BE2C (cell line): ENCODE measurements at regions not wholly inside any gene's neighbourhood (a gene's known extent, or its start where the extent isn't known, plus 50 kb on each side); places are given as distances from the start of the nearest gene placed in this dataset.
"Not testable (repeated sequence)": the region's sequence is repeated elsewhere in the genome, so short reads cannot be mapped to it uniquely, and the experiment has no call there.

Source experiments
- DNase-seq: peaks from one replicate; pipeline ENCODE4 v3.0.0-alpha.2; 2020
- H3K27me3 ChIP-seq: fragments of 250-450 bp; sonication (Bioruptor Pico); 2 replicates; pipeline ENCODE4 v1.5.1; 2020; ENCODE audit warnings: mild to moderate bottlenecking
- H3K36me3 ChIP-seq: fragments of 250-450 bp; sonication (Bioruptor Pico); 2 replicates; pipeline ENCODE4 v1.5.1; 2020; ENCODE audit warnings: mild to moderate bottlenecking
- H3K4me1 ChIP-seq: fragments of 250-450 bp; sonication (Bioruptor Pico); 2 replicates; pipeline ENCODE4 v1.5.1; 2020
- H3K4me3 ChIP-seq: 2 replicates; pipeline ENCODE4 v1.5.1; 2011; ENCODE audit warnings: low read depth, low read length
- H3K9me3 ChIP-seq: fragments of 250-450 bp; sonication (Bioruptor Pico); 2 replicates; pipeline ENCODE4 v1.5.1; 2020
- TF ChIP-seq, protein P1 (sequence below): IDR thresholded peaks from 2 replicates; pipeline ENCODE4 v1.5.1; 2012; ENCODE audit warnings: mild to moderate bottlenecking, low read depth, low read length

DNA sequence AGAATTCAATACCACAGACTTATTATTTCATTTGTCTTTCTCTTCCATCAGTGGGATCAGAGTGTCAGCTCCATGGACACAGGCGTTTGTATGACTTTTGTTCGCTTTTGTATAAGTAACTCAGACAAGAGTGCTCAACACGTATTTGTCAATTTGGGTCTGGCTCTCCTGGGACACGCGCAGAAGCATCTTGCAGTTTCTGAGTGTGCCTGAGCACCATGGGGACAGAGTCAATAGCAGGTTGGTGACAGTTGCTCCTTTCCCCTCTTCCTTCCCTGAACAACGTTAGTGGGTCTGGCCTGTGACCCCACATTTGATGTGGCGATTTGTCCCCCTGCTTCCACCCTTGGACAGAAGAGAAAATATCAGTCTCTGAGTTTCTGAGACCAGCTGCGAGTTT is 120.4 kb upstream of the SDK1 start:
- TF ChIP-seq, protein P1, sequence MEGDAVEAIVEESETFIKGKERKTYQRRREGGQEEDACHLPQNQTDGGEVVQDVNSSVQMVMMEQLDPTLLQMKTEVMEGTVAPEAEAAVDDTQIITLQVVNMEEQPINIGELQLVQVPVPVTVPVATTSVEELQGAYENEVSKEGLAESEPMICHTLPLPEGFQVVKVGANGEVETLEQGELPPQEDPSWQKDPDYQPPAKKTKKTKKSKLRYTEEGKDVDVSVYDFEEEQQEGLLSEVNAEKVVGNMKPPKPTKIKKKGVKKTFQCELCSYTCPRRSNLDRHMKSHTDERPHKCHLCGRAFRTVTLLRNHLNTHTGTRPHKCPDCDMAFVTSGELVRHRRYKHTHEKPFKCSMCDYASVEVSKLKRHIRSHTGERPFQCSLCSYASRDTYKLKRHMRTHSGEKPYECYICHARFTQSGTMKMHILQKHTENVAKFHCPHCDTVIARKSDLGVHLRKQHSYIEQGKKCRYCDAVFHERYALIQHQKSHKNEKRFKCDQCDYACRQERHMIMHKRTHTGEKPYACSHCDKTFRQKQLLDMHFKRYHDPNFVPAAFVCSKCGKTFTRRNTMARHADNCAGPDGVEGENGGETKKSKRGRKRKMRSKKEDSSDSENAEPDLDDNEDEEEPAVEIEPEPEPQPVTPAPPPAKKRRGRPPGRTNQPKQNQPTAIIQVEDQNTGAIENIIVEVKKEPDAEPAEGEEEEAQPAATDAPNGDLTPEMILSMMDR, result no peak
- Histone ChIP-seq H3K27me3 (no peaks in the 10 kb centered on the region; the same call in none of the 2 replicates), H3K36me3 (no peaks in the 10 kb centered on the region), H3K9me3 (no peaks in the 10 kb centered on the region), H3K4me1 (no peaks in the 10 kb centered on the region), H3K4me3 (no peak overlapping the region)
- DNase-seq, result no peak

DNA sequence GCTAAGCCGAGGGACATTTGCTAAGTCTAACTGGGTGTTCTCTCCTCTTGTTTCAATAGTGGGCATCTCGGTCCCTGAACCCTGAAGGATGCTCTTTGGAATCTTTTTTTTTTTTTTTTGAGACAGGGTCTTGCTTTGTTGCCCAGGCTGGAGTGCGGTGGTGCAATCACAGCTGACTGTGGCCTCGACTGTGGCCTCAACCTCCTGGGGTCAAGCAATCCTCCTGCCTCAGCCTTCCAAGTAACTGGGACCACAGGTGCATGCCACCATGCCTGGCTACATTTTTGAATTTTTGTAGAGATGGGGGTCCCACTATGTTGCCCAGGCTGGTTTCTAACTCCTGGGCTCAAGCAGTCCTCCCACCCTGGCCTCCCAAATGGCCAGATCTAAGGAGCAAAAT is 119.0 kb upstream of the SDK1 start:
- H3K4me1 ChIP-seq, H3K27me3 ChIP-seq, H3K4me3 ChIP-seq, DNase-seq, H3K36me3 ChIP-seq, H3K9me3 ChIP-seq: not testable (repeated sequence)

DNA sequence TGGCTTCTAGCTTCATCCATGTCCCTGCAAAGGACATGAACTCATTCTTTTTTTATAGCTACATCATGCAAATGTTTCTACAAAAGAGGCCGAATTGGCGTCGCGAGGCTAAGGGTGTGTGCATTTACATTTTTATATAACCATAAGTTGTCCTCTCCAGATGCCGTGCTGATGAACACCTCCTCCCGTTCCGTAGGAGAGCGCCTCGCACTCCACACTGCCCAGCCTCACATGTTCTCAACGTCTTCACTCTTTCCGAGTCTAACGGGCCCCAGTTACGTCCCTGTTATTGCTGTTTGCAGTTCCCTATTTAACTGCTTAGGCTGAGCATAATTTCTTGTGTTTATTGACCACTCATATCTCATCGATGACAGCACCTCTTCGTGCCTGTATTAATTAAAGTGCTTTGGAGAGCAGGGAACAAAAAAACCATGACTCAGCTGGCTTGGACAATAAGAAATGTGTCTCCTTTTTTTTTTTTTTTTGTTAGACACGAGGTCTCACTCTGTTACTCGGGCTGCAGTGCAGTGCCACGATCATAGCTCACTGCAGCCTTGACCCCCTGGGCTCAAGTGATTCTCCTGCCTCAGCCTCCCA is 113.5 kb upstream of the SDK1 start:
- Histone ChIP-seq H3K27me3 (no peaks in the 10 kb centered on the region), H3K9me3 (no peaks in the 10 kb centered on the region), H3K4me1 (no peaks in the 10 kb centered on the region), H3K36me3 (no peaks in the 10 kb centered on the region), H3K4me3 (no peak overlapping the region)
- DNase-seq, result no peak
- TF ChIP-seq, protein P1, result no peak

DNA sequence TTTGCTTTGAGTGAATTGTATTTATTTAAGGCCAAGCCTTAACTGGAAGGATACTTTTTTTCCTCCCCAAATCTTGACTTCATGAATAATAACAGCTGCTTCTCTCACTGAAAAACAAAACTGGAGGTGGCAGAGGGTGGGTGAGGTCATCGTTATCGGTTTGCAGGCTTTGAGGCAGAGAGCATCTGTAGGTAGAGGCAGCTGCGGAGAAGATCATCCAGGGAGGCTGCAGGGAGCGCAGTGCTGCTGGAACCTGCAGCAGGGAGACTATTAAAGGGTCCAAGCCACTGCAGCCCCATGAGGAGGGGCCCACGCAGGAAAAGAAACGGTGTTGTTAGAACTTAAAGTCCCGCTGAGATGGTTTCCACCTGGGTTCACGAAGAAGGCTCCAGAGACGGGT is 112.1 kb upstream of the SDK1 start:
- TF ChIP-seq, protein P1, result no peak
- Histone ChIP-seq H3K9me3 (no peaks in the 10 kb centered on the region), H3K36me3 (no peaks in the 10 kb centered on the region), H3K4me3 (no peak overlapping the region), H3K27me3 (no peaks in the 10 kb centered on the region), H3K4me1 (no peaks in the 10 kb centered on the region)
- no peak for DNase-seq

DNA sequence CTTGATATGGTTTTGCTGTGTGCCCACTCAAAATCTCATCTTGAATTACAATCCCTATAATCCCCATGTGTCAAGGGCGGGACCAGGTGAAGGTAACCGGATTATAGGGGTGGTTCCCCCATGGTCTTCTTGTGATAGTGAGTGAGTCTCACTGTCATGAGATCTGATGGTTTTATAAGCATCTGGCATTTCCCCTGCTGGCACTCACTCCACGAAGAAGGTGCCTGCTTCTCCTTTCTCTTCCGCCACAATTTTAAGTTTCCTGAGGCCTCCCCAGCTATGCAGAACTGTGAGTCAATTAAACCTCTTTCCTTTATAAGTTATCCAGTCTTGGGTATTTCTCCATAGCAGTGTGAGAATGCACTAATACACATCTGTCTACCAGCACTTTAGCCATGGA is 109.5 kb upstream of the SDK1 start:
- H3K4me1 ChIP-seq, result no peaks in the 10 kb centered on the region
- H3K36me3 ChIP-seq, result no peaks in the 10 kb centered on the region
- TF ChIP-seq, protein P1, result no peak
- no peak for DNase-seq
- H3K9me3 ChIP-seq, result no peaks in the 10 kb centered on the region
- H3K27me3 ChIP-seq, result no peaks in the 10 kb centered on the region
- H3K4me3 ChIP-seq, result no peak overlapping the region

DNA sequence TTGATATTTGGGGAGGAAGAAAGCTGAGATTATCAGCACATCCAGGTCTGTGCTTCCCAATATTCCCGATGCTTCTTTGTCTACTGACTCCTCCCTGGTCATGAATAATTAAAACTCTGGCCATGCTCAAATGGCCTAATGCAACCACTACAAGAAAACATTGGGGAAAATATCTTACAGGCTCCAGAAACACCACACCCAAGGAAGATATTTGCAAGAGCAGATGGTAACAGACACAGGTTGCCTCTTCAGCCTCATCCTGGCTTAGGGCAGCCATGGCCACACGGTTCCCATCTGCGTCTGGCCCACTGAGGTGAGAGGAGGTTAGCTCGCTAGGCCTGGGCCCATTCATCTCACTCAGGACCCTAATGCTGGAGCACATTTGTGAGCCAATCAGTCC is 108.4 kb upstream of the SDK1 start:
- Histone ChIP-seq H3K36me3 (no peaks in the 10 kb centered on the region), H3K4me3 (no peak overlapping the region), H3K4me1 (no peaks in the 10 kb centered on the region), H3K9me3 (no peaks in the 10 kb centered on the region), H3K27me3 (no peaks in the 10 kb centered on the region)
- TF ChIP-seq, protein P1, result no peak
- DNase-seq, result no peak
